ENCODE measurements at regions not wholly inside any gene's neighbourhood (a gene's known extent, or its start where the extent isn't known, plus 50 kb on each side); places are given as distances from the start of the nearest gene placed in this dataset.

DNA sequence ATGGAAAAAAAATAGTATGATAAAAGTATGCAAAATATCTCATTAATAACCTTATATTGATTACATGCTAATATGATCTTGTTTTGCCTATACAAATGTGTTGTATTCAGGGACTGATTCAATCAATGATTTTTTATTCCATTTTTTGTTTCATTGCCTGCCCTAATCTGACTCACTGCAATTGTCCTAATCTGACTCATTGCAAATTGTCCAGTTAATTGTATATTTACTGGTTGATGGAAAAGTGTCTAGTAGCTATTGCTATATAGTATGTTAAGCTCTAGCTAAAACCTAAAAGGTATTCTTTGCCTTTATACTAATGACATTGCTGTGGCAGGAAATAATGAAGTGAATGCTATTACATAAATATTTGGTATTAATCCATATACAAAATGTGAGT lies 728.9 kb upstream of the ZP4 start (continued):
- TF ChIP-seq ZNF335 (tag by site-specific recombination; conservative IDR thresholded peaks at IDR 0.05) (no peak), ZNF596 (tag by site-specific recombination; IDR thresholded peaks at IDR 0.05) (no peak), ZNF354C (tag by site-specific recombination; IDR thresholded peaks at IDR 0.05; ENCODE audit: borderline replicate concordance, low read depth) (no peak), ZNF623 (tag by site-specific recombination; IDR thresholded peaks at IDR 0.05) (no peak), ZNF747 (tag by site-specific recombination; IDR thresholded peaks at IDR 0.05) (no peak), ZNF169 (tag by site-specific recombination; IDR thresholded peaks at IDR 0.05) (no peak), ZNF404 (tag by site-specific recombination; IDR thresholded peaks at IDR 0.05) (no peak), ZNF792 (tag by site-specific recombination; IDR thresholded peaks at IDR 0.05) (no peak), ZNF670 (tag by site-specific recombination; IDR thresholded peaks at IDR 0.05; ENCODE audit: low read depth) (no peak)
- TF ChIP-seq, protein P1, sequence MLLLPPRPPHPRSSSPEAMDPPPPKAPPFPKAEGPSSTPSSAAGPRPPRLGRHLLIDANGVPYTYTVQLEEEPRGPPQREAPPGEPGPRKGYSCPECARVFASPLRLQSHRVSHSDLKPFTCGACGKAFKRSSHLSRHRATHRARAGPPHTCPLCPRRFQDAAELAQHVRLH (tag by site-specific recombination; IDR thresholded peaks at IDR 0.05) = no peak

DNA sequence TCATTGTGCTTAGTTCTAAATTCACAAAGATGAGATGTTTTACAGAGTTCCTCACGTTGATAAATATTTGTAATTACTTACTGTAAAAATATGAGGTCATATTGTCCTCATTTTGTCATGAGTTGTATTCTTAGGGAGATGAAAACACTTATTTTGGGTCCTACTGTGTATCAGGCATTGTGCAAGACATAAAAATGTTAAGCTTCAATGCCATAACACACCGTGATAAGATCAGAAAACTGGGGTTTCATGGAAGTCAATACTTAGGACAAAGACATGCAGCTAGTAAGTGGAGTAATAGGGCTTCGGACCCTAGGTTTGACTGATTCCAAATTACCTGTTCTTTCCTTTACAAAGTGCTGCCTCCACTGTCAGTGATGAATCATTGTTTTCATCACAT lies 720.7 kb upstream of the ZP4 start:
- no peaks in the 10 kb centered on the region for H3K9me3 ChIP-seq (ENCODE audit: control insufficient read depth, insufficient read depth, low read depth, low read length)
- POLR2A ChIA-PET = no interaction called here
- H3K27ac ChIP-seq (ENCODE audit: extremely low read depth, low read depth, low read length) = no peak overlapping the region
- H3K36me3 ChIP-seq (ENCODE audit: control insufficient read depth in 2 of 2, insufficient read depth in 1 of 2, low read length in 2 of 2) = no peaks in the 10 kb centered on the region
- TF ChIP-seq, protein P2, sequence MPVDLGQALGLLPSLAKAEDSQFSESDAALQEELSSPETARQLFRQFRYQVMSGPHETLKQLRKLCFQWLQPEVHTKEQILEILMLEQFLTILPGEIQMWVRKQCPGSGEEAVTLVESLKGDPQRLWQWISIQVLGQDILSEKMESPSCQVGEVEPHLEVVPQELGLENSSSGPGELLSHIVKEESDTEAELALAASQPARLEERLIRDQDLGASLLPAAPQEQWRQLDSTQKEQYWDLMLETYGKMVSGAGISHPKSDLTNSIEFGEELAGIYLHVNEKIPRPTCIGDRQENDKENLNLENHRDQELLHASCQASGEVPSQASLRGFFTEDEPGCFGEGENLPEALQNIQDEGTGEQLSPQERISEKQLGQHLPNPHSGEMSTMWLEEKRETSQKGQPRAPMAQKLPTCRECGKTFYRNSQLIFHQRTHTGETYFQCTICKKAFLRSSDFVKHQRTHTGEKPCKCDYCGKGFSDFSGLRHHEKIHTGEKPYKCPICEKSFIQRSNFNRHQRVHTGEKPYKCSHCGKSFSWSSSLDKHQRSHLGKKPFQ (tag by site-specific recombination; IDR thresholded peaks at IDR 0.05) = no peak
- TF ChIP-seq, protein P3, sequence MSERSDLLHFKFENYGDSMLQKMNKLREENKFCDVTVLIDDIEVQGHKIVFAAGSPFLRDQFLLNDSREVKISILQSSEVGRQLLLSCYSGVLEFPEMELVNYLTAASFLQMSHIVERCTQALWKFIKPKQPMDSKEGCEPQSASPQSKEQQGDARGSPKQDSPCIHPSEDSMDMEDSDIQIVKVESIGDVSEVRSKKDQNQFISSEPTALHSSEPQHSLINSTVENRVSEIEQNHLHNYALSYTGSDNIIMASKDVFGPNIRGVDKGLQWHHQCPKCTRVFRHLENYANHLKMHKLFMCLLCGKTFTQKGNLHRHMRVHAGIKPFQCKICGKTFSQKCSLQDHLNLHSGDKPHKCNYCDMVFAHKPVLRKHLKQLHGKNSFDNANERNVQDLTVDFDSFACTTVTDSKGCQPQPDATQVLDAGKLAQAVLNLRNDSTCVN (tag by site-specific recombination; optimal IDR thresholded peaks at IDR 0.05) = no peak
- TF ChIP-seq, protein P4, sequence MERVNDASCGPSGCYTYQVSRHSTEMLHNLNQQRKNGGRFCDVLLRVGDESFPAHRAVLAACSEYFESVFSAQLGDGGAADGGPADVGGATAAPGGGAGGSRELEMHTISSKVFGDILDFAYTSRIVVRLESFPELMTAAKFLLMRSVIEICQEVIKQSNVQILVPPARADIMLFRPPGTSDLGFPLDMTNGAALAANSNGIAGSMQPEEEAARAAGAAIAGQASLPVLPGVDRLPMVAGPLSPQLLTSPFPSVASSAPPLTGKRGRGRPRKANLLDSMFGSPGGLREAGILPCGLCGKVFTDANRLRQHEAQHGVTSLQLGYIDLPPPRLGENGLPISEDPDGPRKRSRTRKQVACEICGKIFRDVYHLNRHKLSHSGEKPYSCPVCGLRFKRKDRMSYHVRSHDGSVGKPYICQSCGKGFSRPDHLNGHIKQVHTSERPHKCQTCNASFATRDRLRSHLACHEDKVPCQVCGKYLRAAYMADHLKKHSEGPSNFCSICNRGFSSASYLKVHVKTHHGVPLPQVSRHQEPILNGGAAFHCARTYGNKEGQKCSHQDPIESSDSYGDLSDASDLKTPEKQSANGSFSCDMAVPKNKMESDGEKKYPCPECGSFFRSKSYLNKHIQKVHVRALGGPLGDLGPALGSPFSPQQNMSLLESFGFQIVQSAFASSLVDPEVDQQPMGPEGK (tag by site-specific recombination; IDR thresholded peaks at IDR 0.05) = no peak
- TF ChIP-seq REPIN1 (tag by site-specific recombination; IDR thresholded peaks at IDR 0.05; ENCODE audit: low read depth) (no peak), ZNF133 (tag by site-specific recombination; IDR thresholded peaks at IDR 0.05) (no peak), ZNF571 (tag by site-specific recombination; IDR thresholded peaks at IDR 0.05) (no peak)
- CTCF ChIA-PET = interaction anchor here (0.5 kb wide), 1 partner anchor 1153 kb away, joined by 3 read pairs; no protein-coding TSS in a partner anchor
- H3K4me3 ChIP-seq (ENCODE audit: low read depth, low read length) = no peak overlapping the region
- no peaks in the 10 kb centered on the region for H3K4me1 ChIP-seq (ENCODE audit: control insufficient read depth, insufficient read depth, low read length)

DNA sequence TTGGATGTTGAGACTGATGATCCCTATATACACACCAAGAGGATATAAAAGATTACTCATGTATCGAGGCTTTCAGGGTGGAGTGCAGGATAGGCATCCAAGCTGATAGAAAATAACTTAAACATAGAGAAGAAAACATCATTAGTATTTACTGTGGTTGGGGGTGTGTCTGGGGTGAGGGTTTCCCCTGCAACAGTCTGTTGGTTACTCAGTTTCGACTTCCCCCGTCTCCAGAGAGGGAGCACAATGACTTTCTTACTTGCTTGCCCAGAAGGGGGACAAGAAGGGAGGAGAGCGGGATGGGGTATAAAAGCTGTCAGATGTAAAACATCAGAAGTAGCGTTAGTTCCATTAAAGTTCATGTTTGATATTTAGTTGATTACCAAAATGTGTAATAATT lies 717.4 kb upstream of the ZP4 start:
- no peak for TF ChIP-seq ZXDB (tag by site-specific recombination; IDR thresholded peaks at IDR 0.05)
- no peak for TF ChIP-seq ZBTB1 (tag by site-specific recombination; IDR thresholded peaks at IDR 0.05)
- TF ChIP-seq, protein P5, sequence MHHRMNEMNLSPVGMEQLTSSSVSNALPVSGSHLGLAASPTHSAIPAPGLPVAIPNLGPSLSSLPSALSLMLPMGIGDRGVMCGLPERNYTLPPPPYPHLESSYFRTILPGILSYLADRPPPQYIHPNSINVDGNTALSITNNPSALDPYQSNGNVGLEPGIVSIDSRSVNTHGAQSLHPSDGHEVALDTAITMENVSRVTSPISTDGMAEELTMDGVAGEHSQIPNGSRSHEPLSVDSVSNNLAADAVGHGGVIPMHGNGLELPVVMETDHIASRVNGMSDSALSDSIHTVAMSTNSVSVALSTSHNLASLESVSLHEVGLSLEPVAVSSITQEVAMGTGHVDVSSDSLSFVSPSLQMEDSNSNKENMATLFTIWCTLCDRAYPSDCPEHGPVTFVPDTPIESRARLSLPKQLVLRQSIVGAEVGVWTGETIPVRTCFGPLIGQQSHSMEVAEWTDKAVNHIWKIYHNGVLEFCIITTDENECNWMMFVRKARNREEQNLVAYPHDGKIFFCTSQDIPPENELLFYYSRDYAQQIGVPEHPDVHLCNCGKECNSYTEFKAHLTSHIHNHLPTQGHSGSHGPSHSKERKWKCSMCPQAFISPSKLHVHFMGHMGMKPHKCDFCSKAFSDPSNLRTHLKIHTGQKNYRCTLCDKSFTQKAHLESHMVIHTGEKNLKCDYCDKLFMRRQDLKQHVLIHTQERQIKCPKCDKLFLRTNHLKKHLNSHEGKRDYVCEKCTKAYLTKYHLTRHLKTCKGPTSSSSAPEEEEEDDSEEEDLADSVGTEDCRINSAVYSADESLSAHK (tag by site-specific recombination; IDR thresholded peaks at IDR 0.05) = no peak
- TF ChIP-seq, protein P3 (tag by site-specific recombination; optimal IDR thresholded peaks at IDR 0.05) = no peak
- no peak for TF ChIP-seq ZNF473 (tag by site-specific recombination; IDR thresholded peaks at IDR 0.05)
- H3K36me3 ChIP-seq (ENCODE audit: control insufficient read depth in 2 of 2, insufficient read depth in 1 of 2, low read length in 2 of 2) = no peaks in the 10 kb centered on the region
- H3K9me3 ChIP-seq (ENCODE audit: control insufficient read depth, insufficient read depth, low read depth, low read length) = no peaks in the 10 kb centered on the region
- no peak overlapping the region for H3K4me3 ChIP-seq (ENCODE audit: low read depth, low read length)
- CTCF ChIA-PET = no interaction called here
- no peaks in the 10 kb centered on the region for H3K4me1 ChIP-seq (ENCODE audit: control insufficient read depth, insufficient read depth, low read length)
- POLR2A ChIA-PET = no interaction called here
- H3K27ac ChIP-seq (ENCODE audit: extremely low read depth, low read depth, low read length) = no peak overlapping the region
